GM12872 (cell line): ENCODE measurements at regions not wholly inside any gene's neighbourhood (a gene's known extent, or its start where the extent isn't known, plus 50 kb on each side); places are given as distances from the start of the nearest gene placed in this dataset.

Source experiments
- CTCF ChIP-seq: IDR thresholded peaks from 3 replicates; pipeline ENCODE4 v1.5.1; 2011; ENCODE audit warnings: low read depth, mild to moderate bottlenecking, low read length, moderate library complexity; ENCODE audit not compliant: insufficient read depth

DNA sequence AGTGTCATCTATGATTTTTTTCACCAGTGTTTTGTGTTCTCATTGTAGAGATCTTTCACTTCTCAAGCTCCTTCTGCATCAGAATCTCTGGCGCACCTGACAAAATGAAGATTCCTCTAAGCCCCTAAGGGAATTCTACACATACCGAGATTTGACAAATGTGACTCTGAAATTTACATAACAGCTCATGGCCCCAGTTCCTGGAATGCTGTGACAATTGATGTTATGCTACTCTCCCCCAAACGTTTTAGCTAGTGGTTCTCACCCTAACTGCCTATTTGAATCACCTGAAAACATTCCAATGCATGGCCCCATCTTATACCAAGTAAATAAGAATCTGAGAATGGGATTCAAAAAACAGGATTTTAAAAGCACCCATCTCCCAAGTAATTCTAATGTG lies 162.1 kb upstream of the FKBP1C start:
- no peak for TF ChIP-seq CTCF

GRCh38 chr6:63058601-63059000 lies 152.7 kb upstream of the FKBP1C start:
- no peak for TF ChIP-seq CTCF

DNA sequence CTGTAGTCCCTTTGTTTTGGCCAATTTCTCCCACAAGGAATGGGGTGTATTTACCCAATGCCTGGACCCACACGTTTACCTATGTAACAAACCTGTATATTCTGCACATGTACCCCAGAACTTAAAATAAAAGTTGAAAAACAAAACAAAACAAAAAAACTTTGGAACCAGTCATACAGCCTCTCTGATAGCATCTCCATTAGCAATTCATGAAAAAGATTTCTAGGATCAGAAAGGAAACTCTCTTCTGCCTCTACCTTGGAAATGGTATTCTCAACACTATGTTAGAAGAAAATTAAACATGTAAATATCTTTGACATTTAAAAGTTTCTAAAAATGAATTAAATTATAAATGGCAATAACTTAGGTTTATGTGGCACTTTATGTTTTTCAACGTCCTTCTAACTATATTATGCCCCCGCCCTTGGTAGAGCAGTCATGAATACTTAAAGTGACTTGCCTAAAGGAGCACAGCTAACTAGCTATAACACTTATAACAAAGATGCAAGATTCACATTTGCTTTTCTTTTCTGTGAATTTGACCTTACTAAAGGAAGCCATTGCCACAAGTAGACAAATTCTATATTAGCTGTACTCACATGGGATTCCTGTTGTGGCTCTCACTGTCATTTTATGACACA lies 147.5 kb upstream of the FKBP1C start:
- TF ChIP-seq CTCF: no peak

DNA sequence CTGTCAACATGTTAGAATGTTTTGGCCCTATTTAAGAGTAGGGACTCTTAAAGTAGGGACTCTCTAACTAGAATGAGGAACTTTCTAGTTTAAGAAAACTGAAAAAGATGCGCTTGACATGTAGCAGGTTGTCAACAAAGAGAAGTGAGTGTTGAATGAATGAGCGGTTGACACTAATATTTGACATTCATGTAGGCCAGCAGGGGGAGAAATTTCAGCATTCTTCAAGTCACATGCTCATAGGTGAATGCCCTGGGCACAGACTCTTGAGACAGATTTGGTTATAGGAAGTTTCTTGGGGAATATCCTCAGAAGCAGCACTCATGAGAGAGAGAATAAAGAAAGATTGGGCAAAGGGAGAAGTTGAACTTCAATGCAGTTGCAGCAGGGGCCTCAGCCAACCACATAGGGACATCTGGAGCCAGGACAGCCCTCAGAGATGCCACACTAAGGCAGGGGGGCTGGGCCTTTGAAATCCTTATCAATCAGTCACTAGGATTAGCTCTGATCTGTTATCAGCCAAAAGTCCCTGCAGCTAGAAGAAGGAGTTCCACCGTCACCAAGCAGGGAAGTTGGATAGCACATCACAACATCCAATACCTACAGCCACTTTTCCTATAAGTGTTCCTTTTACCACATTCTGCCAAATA lies 145.1 kb upstream of the FKBP1C start:
- peak; percentile 44; the same call in 2 of the 3 replicates for TF ChIP-seq CTCF

DNA sequence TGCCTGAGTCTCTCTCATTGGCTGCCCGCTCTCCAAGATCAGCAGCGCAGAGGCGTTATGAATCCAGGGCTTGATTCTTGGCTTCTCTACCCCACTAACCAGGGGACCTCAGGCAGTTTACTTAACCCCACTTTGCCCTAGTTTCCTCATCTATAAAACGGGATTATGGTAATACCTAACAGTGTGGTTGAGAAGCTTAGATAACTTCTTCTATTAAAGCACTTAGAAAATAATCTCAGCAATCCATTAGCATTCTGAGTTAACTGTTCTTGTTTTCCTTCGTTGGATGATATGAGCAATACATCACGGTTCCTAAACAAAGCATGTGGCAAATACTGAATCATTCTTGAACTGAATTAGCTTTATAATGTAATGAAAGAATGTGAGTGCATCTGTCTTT lies 116.3 kb upstream of the FKBP1C start:
- no peak for TF ChIP-seq CTCF

DNA sequence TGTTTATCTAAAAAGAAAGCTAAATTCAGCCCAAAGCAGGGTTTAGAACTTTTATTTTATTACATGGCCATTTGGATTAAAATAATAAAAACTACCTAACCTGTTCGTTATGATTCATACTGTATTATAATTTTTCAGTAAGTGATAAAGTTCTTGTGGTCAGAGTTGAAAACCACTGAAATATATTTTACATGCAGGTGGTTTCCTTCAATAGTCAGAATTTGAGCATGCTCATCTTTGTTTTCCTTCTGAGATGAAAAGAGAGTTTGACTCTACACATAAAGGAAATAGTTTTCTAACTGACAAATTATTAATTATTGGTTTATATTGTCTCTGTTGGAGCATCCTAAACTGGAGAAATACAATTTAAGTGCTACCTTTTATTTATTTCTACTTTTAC lies 114.0 kb upstream of the FKBP1C start:
- TF ChIP-seq CTCF: no peak

- TF ChIP-seq CTCF: no peak
Measured at GRCh38 chr6:63098789-63099188, 112.5 kb upstream of the FKBP1C start.
